WTC11 (cell line): ENCODE measurements at regions not wholly inside any gene's neighbourhood (a gene's known extent, or its start where the extent isn't known, plus 50 kb on each side); places are given as distances from the start of the nearest gene placed in this dataset.

Experiments used
- CREM ChIP-seq: sonication (generic); formaldehyde crosslinking; IDR thresholded peaks from 2 replicates; pipeline ENCODE4 v1.8.1; 2022; ENCODE audit warnings: mild to moderate bottlenecking, missing genetic modification reagents, moderate library complexity
- CTCF ChIP-seq: fragments of 200-600 bp; IDR thresholded peaks from 2 replicates; pipeline ENCODE4 v1.8.0; 2022; ENCODE audit warnings: antibody characterized with exemption
- ETV6 ChIP-seq: sonication (generic); formaldehyde crosslinking; IDR thresholded peaks from 2 replicates; pipeline ENCODE4 v1.8.1; 2022; ENCODE audit warnings: mild to moderate bottlenecking, missing genetic modification reagents
- HMGXB4 ChIP-seq: sonication (generic); formaldehyde crosslinking; IDR thresholded peaks from 2 replicates; pipeline ENCODE4 v1.8.1; 2023; ENCODE audit warnings: mild to moderate bottlenecking, moderate library complexity, missing genetic modification reagents
- JUN ChIP-seq: sonication (generic); formaldehyde crosslinking; IDR thresholded peaks from 2 replicates; pipeline ENCODE4 v1.8.0; 2023; ENCODE audit warnings: mild to moderate bottlenecking, missing genetic modification reagents
- MXD4 ChIP-seq: fragments of 250-450 bp; sonication (Bioruptor Pico); IDR thresholded peaks from 2 replicates; pipeline ENCODE4 v1.8.0; 2021; ENCODE audit warnings: mild to moderate bottlenecking, moderate library complexity, borderline replicate concordance
- NFE2L1 ChIP-seq: sonication (generic); formaldehyde crosslinking; IDR thresholded peaks from 2 replicates; pipeline ENCODE4 v1.8.1; 2023; ENCODE audit warnings: missing genetic modification reagents
- NFYB ChIP-seq: sonication (generic); formaldehyde crosslinking; conservative IDR thresholded peaks from 2 replicates; pipeline ENCODE4 v1.8.0; 2022; ENCODE audit warnings: low read depth, missing genetic modification reagents
- OVOL2 ChIP-seq: fragments of 250-450 bp; sonication (Bioruptor Pico); IDR thresholded peaks from 2 replicates; pipeline ENCODE4 v1.9.0; 2021; ENCODE audit warnings: mild to moderate bottlenecking, borderline replicate concordance
- RELA ChIP-seq: sonication (generic); formaldehyde crosslinking; IDR thresholded peaks from 2 replicates; pipeline ENCODE4 v1.8.1; 2022; ENCODE audit warnings: missing genetic modification reagents, mild to moderate bottlenecking, borderline replicate concordance
- SMAD4 ChIP-seq: sonication (generic); formaldehyde crosslinking; IDR thresholded peaks from 2 replicates; pipeline ENCODE4 v1.8.0; 2022; ENCODE audit warnings: mild to moderate bottlenecking, missing genetic modification reagents
- ZNF138 ChIP-seq: sonication (generic); formaldehyde crosslinking; conservative IDR thresholded peaks from 2 replicates; pipeline ENCODE4 v1.8.1; 2022; ENCODE audit warnings: mild to moderate bottlenecking, moderate library complexity, missing genetic modification reagents
- TF ChIP-seq, protein P1 (sequence below): sonication (generic); formaldehyde crosslinking; IDR thresholded peaks from 2 replicates; pipeline ENCODE4 v1.8.0; 2022; ENCODE audit warnings: mild to moderate bottlenecking, missing genetic modification reagents
- TF ChIP-seq, protein P2 (sequence below): fragments of 250-450 bp; sonication (Bioruptor Pico); IDR thresholded peaks from 2 replicates; pipeline ENCODE4 v1.9.0; 2021; ENCODE audit warnings: mild to moderate bottlenecking

- TF ChIP-seq MXD4 (CRISPR knock-in tag), result no peak
- no peak for TF ChIP-seq ZNF138 (CRISPR knock-in tag)
- TF ChIP-seq HMGXB4 (CRISPR knock-in tag), result no peak
- no peak for TF ChIP-seq CREM (CRISPR knock-in tag)
- TF ChIP-seq, protein P1, sequence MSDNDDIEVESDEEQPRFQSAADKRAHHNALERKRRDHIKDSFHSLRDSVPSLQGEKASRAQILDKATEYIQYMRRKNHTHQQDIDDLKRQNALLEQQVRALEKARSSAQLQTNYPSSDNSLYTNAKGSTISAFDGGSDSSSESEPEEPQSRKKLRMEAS (CRISPR knock-in tag), result no peak
- TF ChIP-seq JUN, result no peak
- no peak for TF ChIP-seq NFYB
- TF ChIP-seq ETV6, result no peak
- TF ChIP-seq, protein P2, sequence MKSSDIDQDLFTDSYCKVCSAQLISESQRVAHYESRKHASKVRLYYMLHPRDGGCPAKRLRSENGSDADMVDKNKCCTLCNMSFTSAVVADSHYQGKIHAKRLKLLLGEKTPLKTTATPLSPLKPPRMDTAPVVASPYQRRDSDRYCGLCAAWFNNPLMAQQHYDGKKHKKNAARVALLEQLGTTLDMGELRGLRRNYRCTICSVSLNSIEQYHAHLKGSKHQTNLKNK (CRISPR knock-in tag), result no peak
- no peak for TF ChIP-seq NFE2L1 (CRISPR knock-in tag)
- no peak for TF ChIP-seq CTCF
- no peak for TF ChIP-seq RELA
- no peak for TF ChIP-seq SMAD4 (CRISPR knock-in tag)
- TF ChIP-seq OVOL2 (CRISPR knock-in tag), result no peak
These were observed 145.4 kb upstream of the NREP start for GRCh38 chr5:111902436-111902835.
